ENCODE measurements at regions not wholly inside any gene's neighbourhood (a gene's known extent, or its start where the extent isn't known, plus 50 kb on each side); places are given as distances from the start of the nearest gene placed in this dataset.

DNA sequence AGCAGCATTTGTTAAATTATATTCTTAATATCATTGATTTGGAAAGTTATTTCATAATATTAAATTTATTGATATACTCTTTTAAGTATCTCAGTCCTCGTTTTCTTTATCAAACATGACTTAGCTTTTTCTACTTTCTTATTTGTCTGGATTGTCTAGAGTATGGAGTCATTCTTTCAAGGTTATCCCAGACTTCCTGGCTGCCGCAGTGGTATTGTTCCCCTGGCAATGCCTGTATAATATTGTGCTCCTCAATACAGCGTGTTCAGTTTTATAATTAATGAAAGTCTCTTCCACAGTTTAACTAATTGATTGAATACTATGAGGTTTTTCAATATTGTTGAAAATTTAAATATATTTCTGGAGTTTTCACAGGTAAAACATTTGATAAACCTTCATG lies 310.9 kb downstream of the ANKRD50 start:
- no peak overlapping the region for H3K4me2 ChIP-seq (ENCODE audit: control insufficient read depth, extremely low read depth, insufficient read depth, low read depth, low read length)
- H3K9me3 ChIP-seq (ENCODE audit: control insufficient read depth, low read depth, low read length): no peaks in the 10 kb centered on the region
- no peak overlapping the region for H3K9ac ChIP-seq (ENCODE audit: control insufficient read depth, extremely low read depth, insufficient read depth, low read length)
- H2AFZ ChIP-seq (ENCODE audit: control insufficient read depth, low read length): no peak overlapping the region
- DNase-seq (ENCODE audit: low read depth, low spot score) (no peak), FAIRE-seq (no peak)
- no peaks in the 10 kb centered on the region for H4K20me1 ChIP-seq (ENCODE audit: control insufficient read depth, extremely low read depth, insufficient read depth, low read length)
- no peaks in the 10 kb centered on the region for H3K9me1 ChIP-seq (ENCODE audit: control insufficient read depth, extremely low read depth, insufficient read depth, low read length)
- H3K27ac ChIP-seq (ENCODE audit: control insufficient read depth, insufficient read depth, low read length): no peak overlapping the region
- no peaks in the 10 kb centered on the region for H3K36me3 ChIP-seq (ENCODE audit: control insufficient read depth in 2 of 2, extremely low read depth in 1 of 2, insufficient read depth in 2 of 2, low read length in 2 of 2)
- dilution Hi-C loops (cut with MboI; ENCODE audit: extremely low pct_ligation_motif_present, low sequenced_read_pairs): no loop called here
- no peak for TF ChIP-seq EZH2 (IDR thresholded peaks at IDR 0.05; ENCODE audit: low read length)
- TF ChIP-seq, protein P1, sequence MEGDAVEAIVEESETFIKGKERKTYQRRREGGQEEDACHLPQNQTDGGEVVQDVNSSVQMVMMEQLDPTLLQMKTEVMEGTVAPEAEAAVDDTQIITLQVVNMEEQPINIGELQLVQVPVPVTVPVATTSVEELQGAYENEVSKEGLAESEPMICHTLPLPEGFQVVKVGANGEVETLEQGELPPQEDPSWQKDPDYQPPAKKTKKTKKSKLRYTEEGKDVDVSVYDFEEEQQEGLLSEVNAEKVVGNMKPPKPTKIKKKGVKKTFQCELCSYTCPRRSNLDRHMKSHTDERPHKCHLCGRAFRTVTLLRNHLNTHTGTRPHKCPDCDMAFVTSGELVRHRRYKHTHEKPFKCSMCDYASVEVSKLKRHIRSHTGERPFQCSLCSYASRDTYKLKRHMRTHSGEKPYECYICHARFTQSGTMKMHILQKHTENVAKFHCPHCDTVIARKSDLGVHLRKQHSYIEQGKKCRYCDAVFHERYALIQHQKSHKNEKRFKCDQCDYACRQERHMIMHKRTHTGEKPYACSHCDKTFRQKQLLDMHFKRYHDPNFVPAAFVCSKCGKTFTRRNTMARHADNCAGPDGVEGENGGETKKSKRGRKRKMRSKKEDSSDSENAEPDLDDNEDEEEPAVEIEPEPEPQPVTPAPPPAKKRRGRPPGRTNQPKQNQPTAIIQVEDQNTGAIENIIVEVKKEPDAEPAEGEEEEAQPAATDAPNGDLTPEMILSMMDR (optimal IDR thresholded peaks at IDR 0.05 in 1 of 3, IDR thresholded peaks at IDR 0.05 in 1 of 3, conservative IDR thresholded peaks at IDR 0.05 in 1 of 3; ENCODE audit: extremely low read depth in 1 of 3, insufficient read depth in 2 of 3, low read length in 3 of 3): no peak
- no peak overlapping the region for H3K4me3 ChIP-seq (ENCODE audit: control insufficient read depth in 2 of 3, extremely low read depth in 1 of 3, insufficient read depth in 2 of 3, low read depth in 1 of 3, low read length in 3 of 3)
- no peaks in the 10 kb centered on the region for H3K79me2 ChIP-seq (ENCODE audit: control insufficient read depth, insufficient read depth, low read length)
- no peaks in the 10 kb centered on the region for H3K4me1 ChIP-seq (ENCODE audit: control insufficient read depth, extremely low read depth, insufficient read depth, low read length)
- no peaks in the 10 kb centered on the region for H3K27me3 ChIP-seq (ENCODE audit: control insufficient read depth, extremely low read depth, insufficient read depth, low read length)

DNA sequence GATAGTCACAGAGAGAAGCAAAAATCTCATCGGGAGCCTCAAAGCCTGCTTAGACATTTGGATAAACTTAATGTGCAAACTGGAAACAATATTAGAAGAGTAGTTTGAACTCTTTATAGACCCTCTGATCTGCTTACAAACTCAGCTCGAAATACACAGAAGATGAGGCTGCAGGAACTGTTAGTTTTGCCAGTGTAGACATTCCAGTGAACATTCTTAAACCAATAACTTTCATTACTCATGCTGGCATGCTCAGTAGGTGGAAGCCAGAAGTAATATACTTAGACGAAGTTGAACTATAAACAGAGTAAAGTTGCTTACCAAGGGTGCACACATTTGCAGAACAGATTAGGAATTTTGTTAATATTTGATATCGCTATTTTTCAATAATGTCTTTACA lies 303.5 kb downstream of the ANKRD50 start:
- Histone ChIP-seq H3K79me2 (ENCODE audit: control insufficient read depth, insufficient read depth, low read length) (no peaks in the 10 kb centered on the region), H3K36me3 (ENCODE audit: control insufficient read depth in 2 of 2, extremely low read depth in 1 of 2, insufficient read depth in 2 of 2, low read length in 2 of 2) (no peaks in the 10 kb centered on the region), H3K9ac (ENCODE audit: control insufficient read depth, extremely low read depth, insufficient read depth, low read length) (no peak overlapping the region), H3K4me3 (ENCODE audit: control insufficient read depth in 2 of 3, extremely low read depth in 1 of 3, insufficient read depth in 2 of 3, low read depth in 1 of 3, low read length in 3 of 3) (no peak overlapping the region), H4K20me1 (ENCODE audit: control insufficient read depth, extremely low read depth, insufficient read depth, low read length) (no peaks in the 10 kb centered on the region), H3K4me2 (ENCODE audit: control insufficient read depth, extremely low read depth, insufficient read depth, low read depth, low read length) (no peak overlapping the region), H3K4me1 (ENCODE audit: control insufficient read depth, extremely low read depth, insufficient read depth, low read length) (peaks cover under 1% of the 10 kb centered on the region), H2AFZ (ENCODE audit: control insufficient read depth, low read length) (no peak overlapping the region), H3K27me3 (ENCODE audit: control insufficient read depth, extremely low read depth, insufficient read depth, low read length) (no peaks in the 10 kb centered on the region), H3K9me1 (ENCODE audit: control insufficient read depth, extremely low read depth, insufficient read depth, low read length) (no peaks in the 10 kb centered on the region), H3K9me3 (ENCODE audit: control insufficient read depth, low read depth, low read length) (no peaks in the 10 kb centered on the region), H3K27ac (ENCODE audit: control insufficient read depth, insufficient read depth, low read length) (no peak overlapping the region)
- DNase-seq (ENCODE audit: low read depth, low spot score): no peak
- dilution Hi-C loops (cut with MboI; ENCODE audit: extremely low pct_ligation_motif_present, low sequenced_read_pairs): no loop called here
- TF ChIP-seq, protein P1 (optimal IDR thresholded peaks at IDR 0.05 in 1 of 3, IDR thresholded peaks at IDR 0.05 in 1 of 3, conservative IDR thresholded peaks at IDR 0.05 in 1 of 3; ENCODE audit: extremely low read depth in 1 of 3, insufficient read depth in 2 of 3, low read length in 3 of 3): no peak
- TF ChIP-seq EZH2 (IDR thresholded peaks at IDR 0.05; ENCODE audit: low read length): no peak
- FAIRE-seq: no peak
